A549 (cell line): ENCODE measurements at regions not wholly inside any gene's neighbourhood (a gene's known extent, or its start where the extent isn't known, plus 50 kb on each side); places are given as distances from the start of the nearest gene placed in this dataset.

Source experiments
- ATAC-seq, 2 experiments: fragments of 200-7000 bp in 1 of 2; fragments of >200 bp in 1 of 2; cut with Nextera tagmentation in 1 of 2; cut with Tn5 transposase in 1 of 2; 3 replicates each; pipeline versions ENCODE4 v1.8.0 to v1.9.1; 2018 to 2020; ENCODE audit warnings: mild to moderate bottlenecking in 1 of 2, moderate library complexity in 1 of 2
- CTCF ChIA-PET: fragments of 300-600 bp; sonication (Branson Sonifier 250); formaldehyde crosslinking; extraction: SDS; loops from one replicate; lab custom pipeline; 2021; ENCODE audit warnings: antibody characterized with exemption, inconsistent platforms; lab: Yijun Ruan, JAX
- POLR2A ChIA-PET: fragments of 350-600 bp; formaldehyde crosslinking; extraction: SDS; loops from one replicate; lab custom pipeline; 2021; ENCODE audit warnings: antibody characterized with exemption, inconsistent platforms; lab: Yijun Ruan, JAX
- DNase-seq, 2 experiments: peaks; one replicate each; pipeline versions ENCODE4 v3.0.0 to v3.0.0-alpha.2; 2011 to 2016; ENCODE audit warnings: low read depth in 1 of 2, low spot score in 1 of 2
- FAIRE-seq: peaks from 2 replicates; lab custom pipeline; 2011; peaks lifted over from hg19 to GRCh38; lab: Jason Lieb, UNC
- H3K27ac ChIP-seq, 2 experiments: fragments of >200 bp; sonication (Bioruptor Twin); formaldehyde crosslinking; 3 replicates each; pipeline ENCODE4 v1.5.1; 2016 to 2017
- H3K4me1 ChIP-seq: fragments of >200 bp; sonication (Bioruptor Twin); formaldehyde crosslinking; 3 replicates; pipeline ENCODE4 v1.6.1; 2016
- H3K4me2 ChIP-seq: fragments of >200 bp; sonication (Bioruptor Twin); formaldehyde crosslinking; 3 replicates; pipeline ENCODE4 v1.6.1; 2016
- H3K4me3 ChIP-seq: fragments of >200 bp; sonication (Bioruptor Twin); formaldehyde crosslinking; 3 replicates; pipeline ENCODE4 v1.5.1; 2016
- H3K9me3 ChIP-seq: fragments of >200 bp; sonication (Bioruptor Twin); formaldehyde crosslinking; 3 replicates; pipeline ENCODE4 v1.6.1; 2016
- CHD4 ChIP-seq: fragments of 200-600 bp; sonication (generic); IDR thresholded peaks from 2 replicates; pipeline ENCODE4 v1.6.1; 2016; ENCODE audit warnings: antibody characterized with exemption, mild to moderate bottlenecking, borderline replicate concordance
- EHMT2 ChIP-seq: fragments of 200-600 bp; sonication (generic); IDR thresholded peaks from 2 replicates; pipeline ENCODE4 v1.6.1; 2016; ENCODE audit warnings: antibody characterized with exemption, low read depth, mild to moderate bottlenecking, moderate library complexity
- EP300 ChIP-seq, 2 experiments: fragments of >200 bp; sonication (Bioruptor Twin); formaldehyde crosslinking; IDR thresholded peaks; 2 replicates in 1 of 2; 3 replicates in 1 of 2; pipeline ENCODE4 v1.6.1; 2016 to 2017
- ESRRA ChIP-seq: fragments of 150-350 bp; IDR thresholded peaks from 2 replicates; pipeline ENCODE4 v1.6.1; 2014; ENCODE audit warnings: mild to moderate bottlenecking, low read length, borderline replicate concordance
- FOSL2 ChIP-seq, 2 experiments: fragments of 450-650 bp in 1 of 2; fragments of >200 bp in 1 of 2; sonication (Bioruptor Twin) in 1 of 2; formaldehyde crosslinking; IDR thresholded peaks; 2 replicates each; pipeline versions ENCODE4 v1.5.0 to v1.6.1; 2016 to 2020; ENCODE audit warnings: mild to moderate bottlenecking in 1 of 2, moderate library complexity in 1 of 2
- FOXS1 ChIP-seq: fragments of 250-450 bp; sonication (Bioruptor Pico); IDR thresholded peaks from 2 replicates; pipeline ENCODE4 v1.5.0; 2020; ENCODE audit warnings: mild to moderate bottlenecking, moderate library complexity
- GATA3 ChIP-seq: IDR thresholded peaks from 2 replicates; pipeline ENCODE4 v1.6.1; 2012; ENCODE audit warnings: borderline replicate concordance
- HEYL ChIP-seq: fragments of 250-450 bp; sonication (Bioruptor Pico); IDR thresholded peaks from 2 replicates; pipeline ENCODE4 v1.8.0; 2021; ENCODE audit warnings: mild to moderate bottlenecking, moderate library complexity
- HOXA7 ChIP-seq: fragments of 250-450 bp; sonication (Bioruptor Pico); IDR thresholded peaks from 2 replicates; pipeline ENCODE4 v1.5.0; 2020; ENCODE audit warnings: mild to moderate bottlenecking, moderate library complexity
- JUN ChIP-seq, 2 experiments: fragments of >200 bp; sonication (Bioruptor Twin); formaldehyde crosslinking; IDR thresholded peaks; 2 replicates in 1 of 2; 3 replicates in 1 of 2; pipeline ENCODE4 v1.6.1; 2016 to 2017
- JUNB ChIP-seq: fragments of >200 bp; sonication (Bioruptor Twin); formaldehyde crosslinking; IDR thresholded peaks from 2 replicates; pipeline ENCODE4 v1.6.1; 2016
- MAFK ChIP-seq: fragments of 450-650 bp; IDR thresholded peaks from 2 replicates; pipeline ENCODE4 v1.6.1; 2014; ENCODE audit not compliant: partially characterized antibody
- NFE2L2 ChIP-seq: fragments of 150-350 bp; conservative IDR thresholded peaks from 2 replicates; pipeline ENCODE4 v1.6.1; 2014; ENCODE audit warnings: low read length
- RAD21 ChIP-seq, 2 experiments: fragments of >200 bp in 1 of 2; sonication (Bioruptor Twin) in 1 of 2; formaldehyde crosslinking in 1 of 2; IDR thresholded peaks in 1 of 2; conservative IDR thresholded peaks in 1 of 2; 2 replicates in 1 of 2; 3 replicates in 1 of 2; pipeline ENCODE4 v1.6.1; 2012 to 2018; ENCODE audit warnings: inconsistent platforms in 1 of 2
- RCOR1 ChIP-seq: fragments of 150-350 bp; IDR thresholded peaks from 2 replicates; pipeline ENCODE4 v1.6.1; 2014; ENCODE audit warnings: antibody characterized with exemption, low read length, low read depth
- SMC3 ChIP-seq: fragments of >200 bp; sonication (Bioruptor Twin); formaldehyde crosslinking; IDR thresholded peaks from 3 replicates; pipeline ENCODE4 v1.6.1; 2018; ENCODE audit warnings: inconsistent platforms
- TP53 ChIP-seq: fragments of 250-450 bp; sonication (Bioruptor Pico); IDR thresholded peaks from 2 replicates; pipeline ENCODE4 v1.5.0; 2021; ENCODE audit warnings: mild to moderate bottlenecking, moderate library complexity
- ZNF302 ChIP-seq: fragments of 250-450 bp; sonication (Bioruptor Pico); IDR thresholded peaks from 2 replicates; pipeline ENCODE4 v1.9.0; 2021; ENCODE audit warnings: inconsistent platforms, mild to moderate bottlenecking, moderate library complexity
- WGBS: methylation state at CpG from one replicate; pipeline ENCODE4 v1.1.6; 2017; ENCODE audit errors: missing lambda C conversion rate; 5-methylcytosine and 5-hydroxymethylcytosine counted together
- TF ChIP-seq, protein P1 (sequence below): fragments of 250-450 bp; sonication (Bioruptor Pico); IDR thresholded peaks from 2 replicates; pipeline ENCODE4 v1.5.0; 2021; ENCODE audit warnings: mild to moderate bottlenecking, moderate library complexity, borderline replicate concordance
- TF ChIP-seq, protein P2 (sequence below): fragments of >200 bp; sonication (Bioruptor Twin); formaldehyde crosslinking; IDR thresholded peaks from 3 replicates; pipeline ENCODE4 v1.6.1; 2016

DNA sequence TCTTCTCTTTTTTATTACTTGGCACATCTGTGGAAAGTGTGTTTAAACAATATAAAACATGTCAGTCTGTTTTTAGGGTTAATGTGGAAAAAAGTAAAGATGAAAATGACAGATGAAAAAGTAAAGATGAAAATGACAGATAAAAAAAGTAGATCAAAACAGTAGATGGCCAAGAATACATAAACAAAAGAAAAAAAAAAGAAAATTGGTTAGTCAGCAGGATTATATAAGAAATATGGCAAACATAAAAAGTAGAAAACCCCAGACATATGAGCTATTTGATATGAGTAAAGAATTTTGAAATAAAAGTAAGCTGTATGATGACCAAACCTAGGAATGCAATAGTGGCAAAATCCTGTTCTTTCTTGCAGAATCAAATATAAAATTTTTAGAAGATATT is 365.7 kb upstream of the AKR1E2 start:
- FAIRE-seq (no peak), ATAC-seq (no peak), DNase-seq (no peak)
- peak overlapping the region in 1 of 2 experiments; percentile 44; a peak in 2 of 6 replicates for H3K27ac ChIP-seq
- peaks cover 16% of the 10 kb centered on the region for H3K4me1 ChIP-seq
- no peak overlapping the region for H3K4me3 ChIP-seq
- CTCF ChIA-PET = no interaction called here
- TF ChIP-seq MAFK (peak; percentile 53), CHD4 (no peak)
- H3K9me3 ChIP-seq = peaks cover 3% of the 10 kb centered on the region; the same call in 1 of the 3 replicates
- H3K4me2 ChIP-seq = peak overlapping the region; percentile 54; the same call in 2 of the 3 replicates
- POLR2A ChIA-PET = no interaction called here

DNA sequence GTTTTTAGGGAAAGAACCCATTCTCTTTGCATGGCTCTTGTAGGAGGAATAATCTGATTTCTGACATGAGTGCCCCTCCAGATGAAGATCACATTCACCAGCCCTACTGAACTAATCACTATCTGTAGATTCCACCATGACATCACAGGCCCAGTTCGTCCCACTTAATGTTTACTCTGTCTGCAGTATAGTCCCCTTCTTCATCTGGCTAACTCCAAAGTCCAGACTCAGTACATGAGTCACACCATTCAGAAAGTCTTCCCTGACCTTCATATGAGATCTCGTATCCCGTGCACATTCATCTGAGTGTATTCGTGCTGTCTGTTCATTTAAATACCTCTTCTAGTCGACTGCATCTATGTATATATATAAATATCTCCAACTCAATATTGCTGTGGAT is 366.5 kb upstream of the AKR1E2 start:
- ChIA-PET CTCF (no interaction called here), POLR2A (no interaction called here)
- peaks cover 16% of the 10 kb centered on the region for H3K4me1 ChIP-seq
- WGBS = 5% methylated on average over 5 of the region's 5 CpGs
- DNase-seq = peak; percentile 37 to 77
- H3K4me2 ChIP-seq = peak overlapping the region; percentile 54
- no peak for TF ChIP-seq TP53
- no peak for TF ChIP-seq HEYL (CRISPR knock-in tag)
- TF ChIP-seq RCOR1 = no peak
- TF ChIP-seq RAD21 (conservative IDR thresholded peaks at IDR 0.05 in 1 of 2, IDR thresholded peaks at IDR 0.05 in 1 of 2) = peak in 1 of 2 experiments; percentile 23; a peak in 1 of 5 replicates
- no peak for TF ChIP-seq HOXA7 (CRISPR knock-in tag)
- TF ChIP-seq, protein P1, sequence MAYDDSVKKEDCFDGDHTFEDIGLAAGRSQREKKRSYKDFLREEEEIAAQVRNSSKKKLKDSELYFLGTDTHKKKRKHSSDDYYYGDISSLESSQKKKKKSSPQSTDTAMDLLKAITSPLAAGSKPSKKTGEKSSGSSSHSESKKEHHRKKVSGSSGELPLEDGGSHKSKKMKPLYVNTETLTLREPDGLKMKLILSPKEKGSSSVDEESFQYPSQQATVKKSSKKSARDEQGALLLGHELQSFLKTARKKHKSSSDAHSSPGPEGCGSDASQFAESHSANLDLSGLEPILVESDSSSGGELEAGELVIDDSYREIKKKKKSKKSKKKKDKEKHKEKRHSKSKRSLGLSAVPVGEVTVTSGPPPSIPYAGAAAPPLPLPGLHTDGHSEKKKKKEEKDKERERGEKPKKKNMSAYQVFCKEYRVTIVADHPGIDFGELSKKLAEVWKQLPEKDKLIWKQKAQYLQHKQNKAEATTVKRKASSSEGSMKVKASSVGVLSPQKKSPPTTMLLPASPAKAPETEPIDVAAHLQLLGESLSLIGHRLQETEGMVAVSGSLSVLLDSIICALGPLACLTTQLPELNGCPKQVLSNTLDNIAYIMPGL = no peak
- TF ChIP-seq ESRRA = peak; percentile 90
- TF ChIP-seq JUNB = peak; percentile 62
- no peak for TF ChIP-seq SMC3
- TF ChIP-seq FOSL2 (IDR thresholded peaks at IDR 0.05) = no peak
- TF ChIP-seq FOSL2 (CRISPR knock-in tag; IDR thresholded peaks at IDR 0.05) = peak; percentile 69
- TF ChIP-seq JUN (IDR thresholded peaks at IDR 0.05) = 0 out of 5 replicates have a peak, but pooled peaks of 1 of the 2 experiments have one; percentile 19
- TF ChIP-seq CHD4 = no peak
- TF ChIP-seq, protein P2, sequence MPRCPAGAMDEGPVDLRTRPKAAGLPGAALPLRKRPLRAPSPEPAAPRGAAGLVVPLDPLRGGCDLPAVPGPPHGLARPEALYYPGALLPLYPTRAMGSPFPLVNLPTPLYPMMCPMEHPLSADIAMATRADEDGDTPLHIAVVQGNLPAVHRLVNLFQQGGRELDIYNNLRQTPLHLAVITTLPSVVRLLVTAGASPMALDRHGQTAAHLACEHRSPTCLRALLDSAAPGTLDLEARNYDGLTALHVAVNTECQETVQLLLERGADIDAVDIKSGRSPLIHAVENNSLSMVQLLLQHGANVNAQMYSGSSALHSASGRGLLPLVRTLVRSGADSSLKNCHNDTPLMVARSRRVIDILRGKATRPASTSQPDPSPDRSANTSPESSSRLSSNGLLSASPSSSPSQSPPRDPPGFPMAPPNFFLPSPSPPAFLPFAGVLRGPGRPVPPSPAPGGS = no peak
- TF ChIP-seq EP300 (IDR thresholded peaks at IDR 0.05) = no peak
- TF ChIP-seq EHMT2 = no peak
- TF ChIP-seq, all 56 proteins: peak for 5
- ATAC-seq (peak; percentile 98), FAIRE-seq (no peak)
- H3K27ac ChIP-seq = peak overlapping the region; percentile 68 to 86
- peaks cover 3% of the 10 kb centered on the region; the same call in 1 of the 3 replicates for H3K9me3 ChIP-seq
- no peak overlapping the region for H3K4me3 ChIP-seq

DNA sequence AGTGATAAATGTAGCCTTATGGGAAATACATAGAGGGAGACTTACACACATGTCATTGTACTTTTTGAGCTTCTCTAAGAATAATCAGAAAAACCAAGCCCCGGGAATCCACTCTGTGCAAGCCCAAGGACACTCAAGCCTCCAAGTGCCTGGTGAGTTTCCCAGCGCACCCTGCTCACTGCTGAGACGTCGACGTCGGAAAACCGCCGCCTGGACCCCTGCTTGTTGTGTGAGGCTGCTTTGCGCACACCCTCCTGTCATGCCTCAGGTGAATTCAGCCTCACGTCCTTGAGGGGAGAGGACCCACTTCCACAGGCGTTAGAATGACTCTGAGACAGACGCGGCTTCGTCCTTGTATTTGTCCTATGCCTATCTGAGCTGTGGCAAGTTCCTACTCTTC is 368.4 kb upstream of the AKR1E2 start:
- 93% methylated on average over 13 of the region's 14 CpGs for WGBS

More for the DNA sequence above, 368.4 kb upstream of the AKR1E2 start:
- TF ChIP-seq NFE2L2 (no peak), JUNB (no peak), EP300 (IDR thresholded peaks at IDR 0.05) (no peak), GATA3 (no peak), FOXS1 (no peak), ZNF302 (CRISPR knock-in tag) (no peak)
- Histone ChIP-seq H3K4me2 (no peak overlapping the region), H3K4me1 (peaks cover 16% of the 10 kb centered on the region), H3K4me3 (no peak overlapping the region), H3K27ac (0 out of 6 replicates have a peak overlapping the region, but pooled peaks of 1 of the 2 experiments have one; percentile 30), H3K9me3 (peaks cover 3% of the 10 kb centered on the region; the same call in 1 of the 3 replicates)
- ChIA-PET POLR2A (no interaction called here), CTCF (interaction anchor here (0.7 kb wide), 1 partner anchor 99 kb away, joined by 3 read pairs; no protein-coding TSS in a partner anchor)
- FAIRE-seq (no peak), ATAC-seq (no peak), DNase-seq (no peak)
